ENCODE measurements at regions not wholly inside any gene's neighbourhood (a gene's known extent, or its start where the extent isn't known, plus 50 kb on each side); places are given as distances from the start of the nearest gene placed in this dataset.
"Not testable (repeated sequence)": the region's sequence is repeated elsewhere in the genome, so short reads cannot be mapped to it uniquely, and the experiment has no call there.

- intact Hi-C loops (cut with DNase I): no loop called here
- Histone ChIP-seq H3K27me3 (ENCODE audit: control insufficient read depth, insufficient read depth) (no peaks in the 10 kb centered on the region), H3K27ac (ENCODE audit: low read length) (no peak overlapping the region), H3K4me3 (ENCODE audit: low read length) (no peak overlapping the region), H3K4me1 (ENCODE audit: control insufficient read depth, insufficient read depth, low read length) (no peaks in the 10 kb centered on the region), H3K9me3 (ENCODE audit: control insufficient read depth, low read length) (no peaks in the 10 kb centered on the region)
- ATAC-seq (no peak), DNase-seq (no peak)
- 71% methylated on average over 3 of the region's 3 CpGs for WGBS
Measured at GRCh38 chr1:66460776-66461175, 73.2 kb upstream of the SGIP1 start.

DNA sequence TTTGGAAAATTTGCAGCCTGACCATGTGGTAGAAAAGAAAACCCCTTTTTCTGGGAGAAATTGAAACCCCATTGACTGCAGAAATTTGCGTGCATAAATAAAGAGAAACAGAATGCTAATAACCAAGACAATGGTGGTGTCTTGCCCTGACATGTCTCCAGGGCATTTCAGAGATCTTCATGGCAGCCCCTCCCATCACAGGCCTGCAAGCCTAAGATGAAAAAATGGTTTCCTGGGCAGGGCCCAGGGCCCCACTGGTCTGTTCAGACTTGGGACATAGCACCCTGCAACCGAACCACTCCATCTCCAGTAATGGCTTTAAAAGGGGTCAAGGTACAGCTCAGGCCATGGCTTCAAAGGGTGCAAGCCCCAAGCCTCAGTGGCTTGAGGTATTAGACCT, 71.6 kb upstream of the SGIP1 start:
- Histone ChIP-seq H3K9me3 (ENCODE audit: control insufficient read depth, low read length) (no peaks in the 10 kb centered on the region), H3K27ac (ENCODE audit: low read length) (no peak overlapping the region), H3K27me3 (ENCODE audit: control insufficient read depth, insufficient read depth) (no peaks in the 10 kb centered on the region), H3K4me1 (ENCODE audit: control insufficient read depth, insufficient read depth, low read length) (no peaks in the 10 kb centered on the region), H3K4me3 (ENCODE audit: low read length) (no peak overlapping the region)
- WGBS: 94% methylated on average over 2 of the region's 2 CpGs
- DNase-seq: no peak
- no peak for ATAC-seq
- intact Hi-C loops (cut with DNase I): no loop called here

DNA sequence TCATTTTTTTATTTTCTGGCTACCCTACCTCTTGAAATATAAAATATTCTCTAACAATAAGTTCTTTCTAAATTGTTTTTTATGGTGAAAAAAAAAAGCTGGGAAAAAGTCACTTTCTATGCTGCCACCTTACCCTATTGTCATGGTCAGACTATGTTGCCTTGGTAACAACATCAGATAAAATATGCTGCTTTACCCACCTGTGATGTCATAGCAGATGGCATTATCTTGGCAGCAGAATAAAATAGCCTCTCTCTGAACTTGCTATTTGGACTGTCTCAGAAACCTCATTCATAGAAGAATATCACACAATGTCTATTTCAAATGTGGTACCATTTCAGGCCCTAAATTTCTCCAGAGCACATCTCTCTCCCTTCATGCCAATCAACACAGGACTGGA, 69.6 kb upstream of the SGIP1 start:
- H3K27me3 ChIP-seq (ENCODE audit: control insufficient read depth, insufficient read depth): no peaks in the 10 kb centered on the region
- H3K4me1 ChIP-seq (ENCODE audit: control insufficient read depth, insufficient read depth, low read length): no peaks in the 10 kb centered on the region
- intact Hi-C loops (cut with DNase I): no loop called here
- no peaks in the 10 kb centered on the region for H3K9me3 ChIP-seq (ENCODE audit: control insufficient read depth, low read length)
- ATAC-seq (no peak), DNase-seq (no peak)
- no peak overlapping the region for H3K4me3 ChIP-seq (ENCODE audit: low read length)
- H3K27ac ChIP-seq (ENCODE audit: low read length): no peak overlapping the region

- Histone ChIP-seq H3K27me3 (ENCODE audit: control insufficient read depth, insufficient read depth) (no peaks in the 10 kb centered on the region), H3K4me3 (ENCODE audit: low read length) (no peak overlapping the region), H3K9me3 (ENCODE audit: control insufficient read depth, low read length) (no peaks in the 10 kb centered on the region), H3K27ac (ENCODE audit: low read length) (no peak overlapping the region), H3K4me1 (ENCODE audit: control insufficient read depth, insufficient read depth, low read length) (no peaks in the 10 kb centered on the region)
- 95% methylated on average over 2 of the region's 2 CpGs for WGBS
- ATAC-seq: no peak
- intact Hi-C loops (cut with DNase I): no loop called here
- no peak for DNase-seq
Measured at GRCh38 chr1:66464802-66465201, 69.2 kb upstream of the SGIP1 start.

DNA sequence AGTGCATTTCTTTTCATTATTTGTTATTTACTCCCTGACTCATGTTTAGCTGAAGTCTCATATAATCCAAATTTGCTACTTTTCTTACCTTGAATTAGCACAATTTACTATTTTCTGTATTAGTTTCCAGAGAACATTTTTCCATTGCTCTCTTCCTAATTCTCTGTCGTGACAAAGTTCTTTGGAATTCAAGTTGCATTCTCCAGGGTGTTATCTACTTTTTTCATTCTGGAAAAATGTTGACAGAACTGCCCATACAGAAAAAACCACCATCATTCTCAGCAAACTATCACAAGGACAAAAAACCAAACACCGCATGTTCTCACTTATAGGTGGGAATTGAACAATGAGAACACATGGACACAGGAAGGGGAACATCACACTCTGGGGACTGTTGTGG, 67.3 kb upstream of the SGIP1 start:
- ATAC-seq; H3K9me3 ChIP-seq (ENCODE audit: control insufficient read depth, low read length); H3K27me3 ChIP-seq (ENCODE audit: control insufficient read depth, insufficient read depth); H3K4me3 ChIP-seq (ENCODE audit: low read length); intact Hi-C loops (cut with DNase I); H3K27ac ChIP-seq (ENCODE audit: low read length); H3K4me1 ChIP-seq (ENCODE audit: control insufficient read depth, insufficient read depth, low read length); DNase-seq: not testable (repeated sequence)
- 53% methylated on average over 2 of the region's 2 CpGs for WGBS

GRCh38 chr1:66468722-66469121, 65.2 kb upstream of the SGIP1 start:
- no peak overlapping the region for H3K4me3 ChIP-seq (ENCODE audit: low read length)
- H3K27ac ChIP-seq (ENCODE audit: low read length): no peak overlapping the region
- no peaks in the 10 kb centered on the region for H3K9me3 ChIP-seq (ENCODE audit: control insufficient read depth, low read length)
- DNase-seq (no peak), ATAC-seq (no peak)
- 54% methylated on average over 2 of the region's 2 CpGs for WGBS
- H3K4me1 ChIP-seq (ENCODE audit: control insufficient read depth, insufficient read depth, low read length): no peaks in the 10 kb centered on the region
- intact Hi-C loops (cut with DNase I): no loop called here
- H3K27me3 ChIP-seq (ENCODE audit: control insufficient read depth, insufficient read depth): no peaks in the 10 kb centered on the region

DNA sequence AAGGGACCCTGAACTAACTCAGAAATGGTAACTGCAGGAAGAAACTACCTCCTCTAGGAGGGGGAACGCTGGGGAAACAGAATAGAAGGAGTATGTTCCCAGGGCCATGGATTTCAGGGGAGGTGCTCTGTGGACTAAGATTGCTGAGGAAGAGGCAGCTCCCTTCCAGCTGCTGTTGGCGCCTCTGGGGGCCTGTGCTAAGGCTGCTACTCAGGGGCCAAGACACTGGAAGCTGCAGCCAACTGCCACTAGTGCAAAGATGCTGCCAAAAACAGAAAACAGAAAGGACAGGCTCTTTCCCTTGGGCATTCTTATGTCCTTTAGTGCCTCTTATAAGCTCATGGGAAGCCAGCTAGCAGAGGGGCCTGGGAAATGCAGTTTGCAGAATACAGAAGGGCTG, 58.0 kb upstream of the SGIP1 start:
- Histone ChIP-seq H3K4me3 (ENCODE audit: low read length) (no peak overlapping the region), H3K9me3 (ENCODE audit: control insufficient read depth, low read length) (no peaks in the 10 kb centered on the region), H3K27me3 (ENCODE audit: control insufficient read depth, insufficient read depth) (no peaks in the 10 kb centered on the region), H3K4me1 (ENCODE audit: control insufficient read depth, insufficient read depth, low read length) (no peaks in the 10 kb centered on the region), H3K27ac (ENCODE audit: low read length) (no peak overlapping the region)
- WGBS: 75% methylated on average over 2 of the region's 2 CpGs
- ATAC-seq: no peak
- intact Hi-C loops (cut with DNase I): no loop called here
- peak; percentile 15 to 66 (median 50) for DNase-seq

- intact Hi-C loops (cut with DNase I): no loop called here
- Histone ChIP-seq H3K4me3 (ENCODE audit: low read length) (no peak overlapping the region), H3K9me3 (ENCODE audit: control insufficient read depth, low read length) (no peaks in the 10 kb centered on the region), H3K4me1 (ENCODE audit: control insufficient read depth, insufficient read depth, low read length) (no peaks in the 10 kb centered on the region), H3K27ac (ENCODE audit: low read length) (no peak overlapping the region), H3K27me3 (ENCODE audit: control insufficient read depth, insufficient read depth) (no peaks in the 10 kb centered on the region)
- DNase-seq (no peak), ATAC-seq (no peak)
- WGBS: 81% methylated on average over 1 of the region's 1 CpG
Measured at GRCh38 chr1:66476774-66477173, 57.2 kb upstream of the SGIP1 start.

DNA sequence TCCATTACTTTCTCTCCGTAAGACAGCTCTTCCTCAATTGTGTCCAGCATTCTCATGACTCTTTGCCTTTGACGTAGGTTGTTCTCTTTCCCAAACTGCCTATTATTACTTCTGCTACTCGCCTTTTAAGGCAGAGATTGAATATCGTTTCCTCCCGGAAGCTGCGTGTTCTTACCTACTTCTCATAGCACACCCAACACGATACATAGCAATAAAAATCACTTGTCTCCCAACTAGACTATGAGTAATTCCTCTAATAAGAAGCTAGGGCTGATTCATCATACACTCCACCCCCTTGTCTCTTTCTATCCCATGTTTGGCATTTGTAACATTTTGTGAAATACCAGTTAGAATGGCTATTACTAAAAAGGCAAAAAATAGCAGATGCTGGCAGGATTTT, 55.8 kb upstream of the SGIP1 start:
- 96% methylated on average over 7 of the region's 7 CpGs for WGBS
- Histone ChIP-seq H3K27ac (ENCODE audit: low read length) (no peak overlapping the region), H3K9me3 (ENCODE audit: control insufficient read depth, low read length) (no peaks in the 10 kb centered on the region), H3K27me3 (ENCODE audit: control insufficient read depth, insufficient read depth) (no peaks in the 10 kb centered on the region), H3K4me3 (ENCODE audit: low read length) (no peak overlapping the region), H3K4me1 (ENCODE audit: control insufficient read depth, insufficient read depth, low read length) (no peaks in the 10 kb centered on the region)
- DNase-seq (no peak), ATAC-seq (no peak)
- intact Hi-C loops (cut with DNase I): no loop called here

- H3K9me3 ChIP-seq (ENCODE audit: control insufficient read depth, low read length): no peaks in the 10 kb centered on the region
- H3K27ac ChIP-seq (ENCODE audit: low read length): no peak overlapping the region
- no peaks in the 10 kb centered on the region for H3K27me3 ChIP-seq (ENCODE audit: control insufficient read depth, insufficient read depth)
- WGBS: 86% methylated on average over 3 of the region's 3 CpGs
- no peak overlapping the region for H3K4me3 ChIP-seq (ENCODE audit: low read length)
- ATAC-seq (no peak), DNase-seq (no peak)
- intact Hi-C loops (cut with DNase I): no loop called here
- H3K4me1 ChIP-seq (ENCODE audit: control insufficient read depth, insufficient read depth, low read length): no peaks in the 10 kb centered on the region
Measured at GRCh38 chr1:66480162-66480561, 53.8 kb upstream of the SGIP1 start.

DNA sequence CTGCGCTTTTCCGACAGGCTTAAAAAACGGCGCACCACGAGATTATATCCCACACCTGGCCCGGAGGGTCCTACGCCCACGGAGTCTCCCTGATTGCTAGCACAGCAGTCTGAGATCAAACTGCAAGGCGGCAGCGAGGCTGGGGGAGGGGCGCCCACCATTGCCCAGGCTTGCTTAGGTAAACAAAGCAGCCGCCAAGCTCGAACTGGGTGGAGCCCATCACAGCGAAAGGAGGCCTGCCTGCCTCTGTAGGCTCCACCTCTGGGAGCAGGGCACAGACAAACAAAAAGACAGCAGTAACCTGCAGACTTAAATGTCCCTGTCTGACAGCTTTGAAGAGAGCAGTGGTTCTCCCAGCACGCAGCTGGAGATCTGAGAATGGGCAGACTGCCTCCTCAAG, 52.7 kb upstream of the SGIP1 start:
- H3K27me3 ChIP-seq (ENCODE audit: control insufficient read depth, insufficient read depth); H3K4me1 ChIP-seq (ENCODE audit: control insufficient read depth, insufficient read depth, low read length); H3K4me3 ChIP-seq (ENCODE audit: low read length); H3K9me3 ChIP-seq (ENCODE audit: control insufficient read depth, low read length); ATAC-seq; H3K27ac ChIP-seq (ENCODE audit: low read length); intact Hi-C loops (cut with DNase I); DNase-seq: not testable (repeated sequence)
- 77% methylated on average over 14 of the region's 15 CpGs for WGBS

All from right cardiac atrium (tissue), 5 donors.